CD4-positive, alpha-beta T cell treated with Interleukin-10 for 1 hour (primary cell): ENCODE measurements at regions not wholly inside any gene's neighbourhood (a gene's known extent, or its start where the extent isn't known, plus 50 kb on each side); places are given as distances from the start of the nearest gene placed in this dataset.
"Not testable (repeated sequence)": the region's sequence is repeated elsewhere in the genome, so short reads cannot be mapped to it uniquely, and the experiment has no call there.

ENCODE experiments used
- DNase-seq: peaks from one replicate; pipeline ENCODE4 v3.0.0-alpha.2; 2020

GRCh38 chr18:78790960-78791359 is 188.7 kb upstream of the SALL3 start:
- no peak for DNase-seq

DNA sequence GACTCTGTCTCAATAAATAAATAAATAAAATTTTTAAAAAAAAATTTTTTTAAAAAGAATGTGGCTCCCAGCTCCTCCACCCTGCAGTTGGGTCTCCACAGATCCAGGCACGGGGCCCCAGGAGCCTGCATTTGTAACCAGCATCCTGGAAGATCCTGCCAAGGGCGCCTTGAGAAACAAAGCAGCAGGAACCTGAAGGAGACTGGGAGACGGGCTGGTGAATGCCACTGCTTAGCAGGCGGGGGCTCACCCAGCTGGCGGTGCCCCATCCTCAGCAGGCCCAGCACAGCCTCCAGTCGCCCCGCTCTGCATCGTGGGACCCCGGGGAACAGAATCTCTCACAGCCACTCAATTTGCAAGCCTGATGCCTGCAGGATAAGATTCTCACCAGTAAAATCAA is 187.5 kb upstream of the SALL3 start:
- DNase-seq = no peak

DNA sequence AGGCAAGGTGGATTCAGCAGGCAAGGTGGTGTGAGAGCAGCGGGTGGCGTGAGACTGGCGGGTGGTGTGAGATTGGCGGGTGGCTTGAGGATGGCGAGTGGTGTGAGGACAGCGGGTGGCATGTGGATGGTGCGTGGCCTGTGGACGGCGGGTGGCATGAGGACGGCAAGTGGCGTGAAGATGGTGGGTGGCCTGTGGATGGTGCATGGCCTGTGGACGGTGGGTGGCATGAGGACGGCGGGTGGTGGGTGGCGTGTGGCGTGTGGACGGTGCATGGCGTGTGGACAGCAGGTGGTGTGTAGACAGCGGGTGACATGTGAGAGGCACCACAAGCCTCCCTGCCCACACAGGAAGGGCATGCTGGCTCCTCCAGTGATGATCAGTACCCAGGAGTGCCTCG is 186.9 kb upstream of the SALL3 start:
- DNase-seq = no peak

DNA sequence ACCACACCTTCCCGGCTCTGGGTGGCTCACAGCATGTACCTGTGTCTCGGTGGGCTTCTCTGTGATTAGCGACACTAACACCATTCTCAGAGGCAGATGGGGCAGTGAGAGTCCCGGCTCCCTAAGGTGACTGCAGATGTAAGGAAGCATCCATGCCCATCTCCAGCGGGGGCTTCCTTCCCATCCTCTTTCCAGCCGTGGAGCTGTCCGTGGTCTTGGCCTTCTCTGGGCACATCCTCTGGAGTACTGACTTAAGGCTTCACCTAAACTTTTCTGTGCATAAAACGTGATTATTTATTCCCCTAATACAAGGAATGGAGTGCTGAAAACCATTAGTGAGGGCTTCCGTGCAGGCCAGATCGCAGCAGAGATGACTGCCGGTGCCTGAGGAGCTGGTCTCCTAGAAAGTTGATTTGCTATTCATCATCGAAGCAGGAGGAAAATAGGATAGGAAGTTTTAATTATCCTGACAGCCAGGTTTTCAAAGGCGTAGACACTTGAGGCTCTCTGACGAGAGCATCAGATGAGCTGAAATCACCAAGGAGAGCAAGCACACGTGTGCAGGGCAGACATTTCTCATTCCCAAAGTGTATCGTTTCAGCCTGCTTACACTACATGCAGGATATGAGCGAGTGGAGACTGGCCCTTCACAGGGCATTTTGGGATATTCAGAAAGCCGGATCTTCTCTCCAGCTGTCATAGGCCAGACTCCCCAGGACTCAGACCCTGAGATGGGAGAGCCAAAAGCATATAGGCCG is 186.1 kb upstream of the SALL3 start:
- no peak for DNase-seq

GRCh38 chr18:78794071-78794430 is 185.6 kb upstream of the SALL3 start:
- DNase-seq = no peak

DNA sequence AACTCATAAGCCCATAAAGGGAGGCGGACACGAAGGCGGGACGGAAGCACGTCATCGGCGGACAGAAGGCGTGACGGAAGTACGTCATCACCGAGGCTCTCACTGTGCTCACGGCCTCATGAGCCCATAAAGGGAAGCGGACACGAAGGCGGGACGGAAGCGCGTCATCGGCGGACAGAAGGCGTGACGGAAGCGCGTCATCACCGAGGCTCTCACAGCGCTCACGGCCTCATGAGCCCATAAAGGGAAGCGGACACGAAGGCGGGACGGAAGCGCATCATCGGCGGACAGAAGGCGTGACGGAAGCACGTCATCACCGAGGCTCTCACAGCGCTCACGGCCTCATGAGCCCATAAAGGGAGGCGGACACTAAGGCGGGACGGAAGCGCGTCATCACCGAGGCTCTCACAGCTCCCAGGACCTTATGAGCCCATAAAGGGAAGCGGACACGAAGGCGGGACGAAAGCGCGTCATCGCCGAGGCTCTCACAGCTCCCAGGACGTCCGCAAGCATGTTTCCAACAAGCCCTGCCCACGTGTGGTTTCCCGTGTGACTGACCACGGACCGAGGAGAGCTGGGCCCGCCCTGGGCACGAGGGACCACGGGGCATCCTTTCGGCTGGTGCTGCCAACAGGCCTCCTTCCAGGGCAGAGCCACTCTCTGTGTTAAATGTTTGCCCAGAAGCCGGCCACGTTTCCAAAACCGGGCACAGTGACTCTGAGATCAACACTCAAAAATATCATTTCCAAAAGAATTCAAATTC is 182.7 kb upstream of the SALL3 start:
- no peak for DNase-seq

GRCh38 chr18:78797499-78797898 is 182.1 kb upstream of the SALL3 start:
- no peak for DNase-seq

DNA sequence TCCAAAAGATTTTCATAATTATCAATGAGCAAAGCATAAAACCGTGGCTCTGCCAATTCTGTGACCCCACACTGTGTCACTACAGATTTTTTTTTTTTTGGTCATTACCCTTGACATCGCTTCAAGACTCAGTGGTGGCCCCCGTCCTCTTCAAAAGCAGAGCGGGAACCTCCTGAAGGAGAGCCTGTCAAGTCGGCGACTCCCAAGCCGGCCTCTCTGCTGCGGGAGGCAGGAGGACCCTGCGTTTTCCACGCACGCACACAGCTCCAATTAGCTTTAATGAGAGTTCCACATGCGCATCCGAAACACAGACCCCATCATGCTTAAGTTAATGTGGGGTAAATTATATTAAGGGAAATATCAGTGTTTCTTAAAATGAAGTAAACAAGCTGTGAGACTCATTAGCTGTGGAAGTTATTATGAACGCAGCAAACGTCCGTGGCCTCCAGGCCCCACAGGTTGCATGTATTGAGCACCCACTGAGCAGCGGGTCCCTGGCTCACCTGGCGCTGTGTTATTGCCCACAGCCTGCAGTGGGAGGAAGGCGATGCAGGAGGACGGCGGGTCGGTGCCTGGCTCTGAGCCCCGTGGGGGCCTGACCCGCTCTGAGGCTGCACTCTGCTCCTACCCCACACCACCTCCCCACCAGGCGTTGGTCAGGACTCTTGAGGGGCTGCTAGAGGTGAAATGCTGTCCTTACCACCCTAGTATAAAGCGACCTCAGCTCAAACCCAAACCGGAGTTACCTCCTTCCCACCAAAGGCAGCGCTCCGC is 181.0 kb upstream of the SALL3 start:
- DNase-seq = no peak

- no peak for DNase-seq
Measured at GRCh38 chr18:78799382-78800089, 180.1 kb upstream of the SALL3 start.

DNA sequence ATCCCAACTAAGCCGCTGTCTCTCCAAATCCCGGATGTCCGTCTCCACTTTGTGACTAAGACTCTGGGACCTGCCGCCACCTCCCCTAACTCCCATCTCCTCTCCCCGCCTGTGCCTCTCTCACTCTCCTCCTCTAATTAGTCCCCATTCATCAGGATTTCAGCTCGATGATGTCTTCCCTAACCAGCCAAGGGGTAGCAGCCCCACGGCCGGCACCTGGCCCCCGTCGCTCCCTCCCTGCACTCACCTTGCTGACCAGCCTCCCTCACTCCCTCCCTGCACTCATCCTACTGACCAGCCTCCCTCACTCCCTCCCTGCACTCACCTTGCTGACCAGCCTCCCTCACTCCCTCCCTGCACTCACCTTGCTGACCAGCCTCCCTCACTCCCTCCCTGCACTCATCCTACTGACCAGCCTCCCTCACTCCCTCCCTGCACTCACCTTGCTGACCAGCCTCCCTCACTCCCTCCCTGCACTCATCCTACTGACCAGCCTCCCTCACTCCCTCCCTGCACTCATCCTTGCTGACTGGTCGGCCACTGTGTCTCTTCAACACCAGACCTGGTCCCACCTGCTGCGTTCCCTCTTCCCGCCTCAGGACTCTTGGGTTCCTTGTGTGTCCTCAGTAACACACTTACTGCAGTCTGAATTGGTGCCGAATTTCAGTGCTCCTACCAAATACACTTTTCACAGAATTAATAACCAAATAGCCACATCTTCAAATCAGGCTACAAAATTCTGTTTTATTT is 179.3 kb upstream of the SALL3 start:
- not testable (repeated sequence) for DNase-seq

GRCh38 chr18:78801011-78801410 is 178.6 kb upstream of the SALL3 start:
- no peak for DNase-seq

- no peak for DNase-seq
Measured at GRCh38 chr18:78803104-78803503, 176.5 kb upstream of the SALL3 start.

- DNase-seq = no peak
Measured at GRCh38 chr18:78804206-78805030, 175.2 kb upstream of the SALL3 start.

DNA sequence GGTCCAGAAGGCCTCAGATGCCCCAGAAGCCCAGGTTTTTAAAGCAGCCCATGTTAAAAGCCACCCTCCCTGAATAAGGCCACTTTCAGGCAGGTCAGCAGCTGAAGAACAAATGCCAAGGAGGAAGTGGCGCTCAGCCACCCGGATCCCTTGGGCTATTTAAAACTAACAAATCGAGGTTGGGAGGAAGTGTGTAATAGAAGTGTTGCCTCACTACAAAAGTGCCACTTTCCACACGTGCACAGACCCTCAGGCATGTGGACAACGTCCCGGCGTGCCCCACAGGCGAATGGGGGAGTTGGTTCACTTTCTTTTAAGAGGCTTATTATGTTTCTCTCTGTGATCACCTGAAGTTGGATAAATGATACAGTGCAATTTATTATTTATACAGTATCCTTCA is 173.8 kb upstream of the SALL3 start:
- no peak for DNase-seq

DNA sequence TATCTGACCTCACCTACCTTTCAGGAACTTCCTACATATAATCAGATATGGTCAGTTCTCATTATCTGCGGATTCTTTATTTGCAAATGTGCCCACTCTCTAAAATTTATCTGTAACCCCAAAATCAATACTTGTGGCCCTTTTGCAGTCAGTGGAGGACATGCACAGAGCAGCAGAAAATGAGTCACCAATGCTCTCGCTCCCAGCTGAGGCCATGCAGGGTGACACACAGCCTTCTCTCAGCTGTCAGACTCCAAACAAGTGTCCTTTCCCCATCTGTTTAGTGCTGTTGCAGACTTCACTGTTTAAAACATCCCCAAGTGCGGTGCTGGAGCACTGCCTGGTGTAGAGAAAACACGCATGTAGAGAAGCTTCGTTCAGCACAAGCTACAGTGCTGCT is 171.9 kb upstream of the SALL3 start:
- DNase-seq = no peak

DNA sequence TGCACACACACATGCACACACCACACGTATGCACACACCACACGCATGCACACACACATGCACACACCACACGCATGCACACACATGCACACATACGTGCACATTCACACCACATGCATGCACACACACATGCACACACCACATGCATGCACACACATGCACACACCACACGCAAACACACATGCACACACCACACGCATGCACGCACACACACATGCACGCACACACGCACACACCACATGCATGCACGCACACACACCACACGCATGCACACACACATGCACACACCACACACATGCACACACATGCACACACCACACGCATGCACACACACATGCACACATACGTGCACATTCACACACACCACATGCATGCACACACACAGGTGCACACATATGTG is 169.8 kb upstream of the SALL3 start:
- no peak for DNase-seq

GRCh38 chr18:78810706-78811105 is 168.9 kb upstream of the SALL3 start:
- DNase-seq = no peak

- no peak for DNase-seq
Measured at GRCh38 chr18:78812067-78812466, 167.6 kb upstream of the SALL3 start.

- no peak for DNase-seq
Measured at GRCh38 chr18:78813156-78813555, 166.5 kb upstream of the SALL3 start.

DNA sequence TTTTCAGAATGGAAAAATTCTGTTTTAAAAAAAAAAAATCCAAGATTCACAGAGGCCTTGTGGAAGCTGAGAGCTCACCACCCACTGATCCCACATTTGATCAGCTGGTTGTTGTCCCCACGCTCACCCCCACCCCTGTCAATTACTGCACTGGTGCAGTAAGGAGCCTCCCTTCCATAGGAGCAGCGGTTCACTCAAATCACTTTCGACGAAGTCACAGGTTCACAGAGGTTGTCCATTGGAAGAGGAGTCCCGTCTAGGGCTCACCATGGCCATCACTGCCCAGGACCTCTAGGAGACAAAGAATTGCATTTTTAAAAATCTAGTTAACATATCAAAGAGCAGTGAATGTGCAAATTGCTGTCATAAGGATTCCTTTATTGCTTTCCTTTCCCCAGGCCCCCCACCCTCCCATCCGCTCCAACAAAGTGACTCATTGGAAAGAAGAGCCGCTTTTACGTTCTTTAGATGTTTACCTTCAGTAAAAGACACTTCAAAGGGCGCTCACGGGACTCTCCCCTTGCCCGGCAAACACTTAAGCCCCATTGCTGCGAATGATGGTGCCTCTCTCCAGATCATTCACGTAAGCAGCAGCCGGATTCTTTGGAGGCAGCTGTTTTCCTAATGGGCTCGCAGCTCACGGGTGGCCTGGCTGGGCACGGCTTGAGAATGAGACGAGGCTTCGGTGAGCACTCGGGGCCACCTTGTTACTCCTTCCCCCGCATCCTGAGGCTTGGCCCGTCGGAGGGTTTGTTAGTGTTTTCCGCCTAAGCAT is 165.5 kb upstream of the SALL3 start:
- no peak for DNase-seq

DNA sequence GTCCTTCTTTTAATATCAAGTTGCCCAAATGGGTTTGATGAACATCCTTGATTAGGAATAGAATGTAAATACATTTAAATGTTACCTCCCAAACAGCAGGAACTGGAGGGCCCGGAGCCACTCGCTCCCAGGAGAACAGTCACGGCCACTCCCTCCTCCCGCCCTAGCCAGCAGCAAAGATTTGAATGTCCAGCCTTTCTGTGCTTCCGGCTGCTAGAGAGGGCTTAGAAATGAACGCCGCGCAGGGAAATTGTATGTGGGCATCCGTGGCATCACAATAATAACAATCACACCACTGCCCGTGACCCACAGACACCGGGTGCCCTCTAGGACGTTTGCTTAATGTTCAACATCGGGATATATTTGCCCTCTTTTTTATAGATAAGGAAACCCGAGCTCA is 164.9 kb upstream of the SALL3 start:
- no peak for DNase-seq
